Body of pancreas (tissue), 4 donors: ENCODE measurements at regions not wholly inside any gene's neighbourhood (a gene's known extent, or its start where the extent isn't known, plus 50 kb on each side); places are given as distances from the start of the nearest gene placed in this dataset.

ENCODE experiments used
- POLR2A ChIP-seq, 3 donors: fragments of 450-650 bp; IDR thresholded peaks; one replicate each; pipeline ENCODE4 v1.6.1; 2016; ENCODE audit warnings: antibody characterized with exemption in 3 of 3, mild to moderate bottlenecking in 2 of 3
- TF ChIP-seq, protein P1 (sequence below), 7 experiments: fragments of 450-650 bp in 4 of 7; fragments of 200-600 bp in 3 of 7; sonication (generic) in 3 of 7; IDR thresholded peaks; one replicate each; pipeline ENCODE4 v1.5.1; 2016 to 2019; ENCODE audit warnings: antibody characterized with exemption in 7 of 7

DNA sequence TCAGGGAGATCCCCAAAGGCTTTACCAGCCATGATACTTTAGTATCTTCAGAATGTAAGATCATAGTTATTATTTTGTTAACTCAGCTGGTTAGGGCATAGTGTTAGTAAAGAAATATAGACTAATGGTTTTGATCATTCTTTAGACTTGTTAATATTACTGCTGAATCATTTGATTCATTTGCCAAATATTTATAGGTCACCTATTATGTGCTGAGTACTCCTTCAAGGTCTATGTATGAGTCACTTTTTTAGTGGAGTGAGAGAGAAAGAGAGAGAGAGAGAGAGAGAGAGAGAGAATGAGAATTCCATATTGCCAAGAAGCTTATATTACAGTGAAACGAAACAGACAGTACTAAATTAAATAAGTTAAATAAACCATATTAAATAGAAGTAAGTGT is 110.3 kb downstream of the UBE2NL start:
- TF ChIP-seq, protein P1, sequence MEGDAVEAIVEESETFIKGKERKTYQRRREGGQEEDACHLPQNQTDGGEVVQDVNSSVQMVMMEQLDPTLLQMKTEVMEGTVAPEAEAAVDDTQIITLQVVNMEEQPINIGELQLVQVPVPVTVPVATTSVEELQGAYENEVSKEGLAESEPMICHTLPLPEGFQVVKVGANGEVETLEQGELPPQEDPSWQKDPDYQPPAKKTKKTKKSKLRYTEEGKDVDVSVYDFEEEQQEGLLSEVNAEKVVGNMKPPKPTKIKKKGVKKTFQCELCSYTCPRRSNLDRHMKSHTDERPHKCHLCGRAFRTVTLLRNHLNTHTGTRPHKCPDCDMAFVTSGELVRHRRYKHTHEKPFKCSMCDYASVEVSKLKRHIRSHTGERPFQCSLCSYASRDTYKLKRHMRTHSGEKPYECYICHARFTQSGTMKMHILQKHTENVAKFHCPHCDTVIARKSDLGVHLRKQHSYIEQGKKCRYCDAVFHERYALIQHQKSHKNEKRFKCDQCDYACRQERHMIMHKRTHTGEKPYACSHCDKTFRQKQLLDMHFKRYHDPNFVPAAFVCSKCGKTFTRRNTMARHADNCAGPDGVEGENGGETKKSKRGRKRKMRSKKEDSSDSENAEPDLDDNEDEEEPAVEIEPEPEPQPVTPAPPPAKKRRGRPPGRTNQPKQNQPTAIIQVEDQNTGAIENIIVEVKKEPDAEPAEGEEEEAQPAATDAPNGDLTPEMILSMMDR (IDR thresholded peaks at IDR 0.05) = no peak
- no peak for TF ChIP-seq POLR2A (IDR thresholded peaks at IDR 0.05)
